Lower leg skin (tissue), 4 donors: ENCODE measurements at regions not wholly inside any gene's neighbourhood (a gene's known extent, or its start where the extent isn't known, plus 50 kb on each side); places are given as distances from the start of the nearest gene placed in this dataset.

ENCODE experiments used
- DNase-seq, 2 donors: peaks; one replicate each; pipeline ENCODE4 v3.0.0-alpha.2; 2019; ENCODE audit warnings: low spot score in 2 of 2
- H3K4me3 ChIP-seq: fragments of 200-600 bp; sonication (generic); 2 replicates; pipeline ENCODE4 v1.5.1; 2017; ENCODE audit warnings: mild to moderate bottlenecking, low read depth; ENCODE audit not compliant: poor library complexity, severe bottlenecking
- POLR2A ChIP-seq, 2 donors: fragments of 450-650 bp; IDR thresholded peaks; one replicate each; pipeline ENCODE4 v1.6.1; 2016 to 2017; ENCODE audit warnings: antibody characterized with exemption in 2 of 2, mild to moderate bottlenecking in 1 of 2, moderate library complexity in 1 of 2
- WGBS, 2 donors: methylation state at CpG; one replicate each; pipeline ENCODE4 v1.1.5; 2018; 5-methylcytosine and 5-hydroxymethylcytosine counted together
- intact Hi-C: fragments of 100-400 bp; cut with DNase I; formaldehyde crosslinking; loops from one replicate; pipeline ENCODE4 v1.15.0; 2023; ENCODE audit warnings: low total_unique reads
- TF ChIP-seq, protein P1 (sequence below), 3 donors: fragments of 450-650 bp; IDR thresholded peaks; one replicate each; pipeline ENCODE4 v1.5.1; 2016; ENCODE audit warnings: antibody characterized with exemption in 3 of 3, mild to moderate bottlenecking in 3 of 3, moderate library complexity in 2 of 3

DNA sequence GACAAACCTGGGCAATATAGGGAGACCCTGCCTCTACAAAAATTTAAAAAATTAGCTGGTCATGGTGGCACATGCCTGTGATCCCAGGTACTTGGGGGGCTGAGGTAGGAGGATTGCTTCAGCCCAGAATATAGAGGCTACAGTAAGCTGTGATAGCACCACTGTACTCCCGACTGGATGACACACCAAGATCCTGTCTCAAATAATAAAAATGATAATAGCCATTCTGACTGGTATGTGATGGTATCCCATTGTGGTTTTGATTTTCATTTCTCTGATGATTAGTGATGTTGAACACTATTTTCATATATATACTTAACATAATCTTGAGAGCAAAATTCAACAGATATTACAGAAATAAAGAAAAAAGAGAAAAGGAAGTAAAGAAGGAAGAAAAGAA lies 1491.0 kb upstream of the PIK3C3 start:
- no peak for DNase-seq
- 77 to 82% methylated on average over 1 of the region's 1 CpG for WGBS, 2 donors
- intact Hi-C loops, result no loop called here
- TF ChIP-seq POLR2A (IDR thresholded peaks at IDR 0.05), result no peak
- TF ChIP-seq, protein P1, sequence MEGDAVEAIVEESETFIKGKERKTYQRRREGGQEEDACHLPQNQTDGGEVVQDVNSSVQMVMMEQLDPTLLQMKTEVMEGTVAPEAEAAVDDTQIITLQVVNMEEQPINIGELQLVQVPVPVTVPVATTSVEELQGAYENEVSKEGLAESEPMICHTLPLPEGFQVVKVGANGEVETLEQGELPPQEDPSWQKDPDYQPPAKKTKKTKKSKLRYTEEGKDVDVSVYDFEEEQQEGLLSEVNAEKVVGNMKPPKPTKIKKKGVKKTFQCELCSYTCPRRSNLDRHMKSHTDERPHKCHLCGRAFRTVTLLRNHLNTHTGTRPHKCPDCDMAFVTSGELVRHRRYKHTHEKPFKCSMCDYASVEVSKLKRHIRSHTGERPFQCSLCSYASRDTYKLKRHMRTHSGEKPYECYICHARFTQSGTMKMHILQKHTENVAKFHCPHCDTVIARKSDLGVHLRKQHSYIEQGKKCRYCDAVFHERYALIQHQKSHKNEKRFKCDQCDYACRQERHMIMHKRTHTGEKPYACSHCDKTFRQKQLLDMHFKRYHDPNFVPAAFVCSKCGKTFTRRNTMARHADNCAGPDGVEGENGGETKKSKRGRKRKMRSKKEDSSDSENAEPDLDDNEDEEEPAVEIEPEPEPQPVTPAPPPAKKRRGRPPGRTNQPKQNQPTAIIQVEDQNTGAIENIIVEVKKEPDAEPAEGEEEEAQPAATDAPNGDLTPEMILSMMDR (IDR thresholded peaks at IDR 0.05), result no peak
- H3K4me3 ChIP-seq, result no peak overlapping the region

DNA sequence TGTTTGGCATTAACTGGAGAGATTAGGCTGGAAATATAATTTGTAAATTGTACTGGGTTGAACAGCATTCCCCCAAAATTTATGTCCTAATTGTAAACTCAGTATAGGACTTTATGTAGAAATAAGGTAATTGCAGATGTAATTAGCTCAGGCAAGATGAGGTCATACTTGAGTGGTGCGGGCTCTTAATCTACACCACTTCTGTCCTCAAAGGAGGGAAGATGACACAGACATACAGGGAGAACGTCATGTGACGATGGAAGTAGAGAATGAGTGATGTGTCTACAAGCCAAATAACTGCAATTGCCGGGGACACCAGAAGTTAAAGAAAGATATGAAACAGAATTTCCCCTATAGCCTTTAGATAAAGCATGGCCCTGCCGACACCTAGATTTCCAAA lies 1501.1 kb upstream of the PIK3C3 start:
- DNase-seq, result no peak
- 89 to 92% methylated on average over 5 of the region's 5 CpGs for WGBS, 2 donors
- H3K4me3 ChIP-seq, result no peak overlapping the region
- intact Hi-C loops, result no loop called here
- TF ChIP-seq, protein P1 (IDR thresholded peaks at IDR 0.05), result no peak

DNA sequence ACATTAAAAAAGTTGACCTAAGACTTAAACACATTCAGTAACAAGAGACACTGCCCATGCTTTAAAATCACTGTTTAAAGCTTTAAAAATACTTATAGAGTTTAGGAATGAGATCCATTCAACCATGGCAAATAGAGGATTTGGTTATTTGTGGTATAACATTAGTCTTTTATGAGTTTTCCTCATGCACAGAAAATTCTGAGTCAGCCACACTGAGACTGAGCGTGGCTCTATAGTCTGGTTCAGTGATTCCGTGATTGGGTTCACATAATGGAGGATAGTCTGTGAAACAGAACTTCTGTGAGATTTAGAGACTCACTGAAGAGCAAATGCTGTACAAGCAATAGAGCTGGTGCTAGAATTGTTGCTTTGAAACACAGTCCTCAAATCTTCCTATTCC lies 1502.4 kb upstream of the PIK3C3 start:
- 81 to 92% methylated on average over 2 of the region's 2 CpGs for WGBS, 2 donors
- TF ChIP-seq, protein P1 (IDR thresholded peaks at IDR 0.05), result no peak
- TF ChIP-seq POLR2A (IDR thresholded peaks at IDR 0.05), result no peak
- DNase-seq, result no peak
- intact Hi-C loops, result no loop called here
- H3K4me3 ChIP-seq, result no peak overlapping the region

DNA sequence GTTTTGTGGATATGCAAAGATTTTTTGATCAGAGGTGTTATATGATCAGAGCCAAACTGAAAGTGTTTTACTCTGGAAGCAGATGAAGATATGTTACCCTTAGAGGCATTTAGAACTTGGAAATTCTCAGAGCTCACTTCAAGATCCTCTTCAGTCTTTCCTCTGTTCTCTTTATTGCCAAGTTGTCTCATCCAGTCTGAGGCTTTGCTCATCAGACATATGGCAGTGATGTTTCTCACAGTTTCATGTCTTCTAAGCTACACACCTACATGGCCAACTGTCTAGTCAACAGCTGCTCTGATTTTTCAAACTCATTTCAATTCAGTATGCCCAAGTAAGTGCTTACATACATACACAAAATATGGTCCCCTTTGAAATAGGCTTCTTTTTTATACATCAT lies 1504.3 kb upstream of the PIK3C3 start:
- no peak for TF ChIP-seq POLR2A (IDR thresholded peaks at IDR 0.05)
- TF ChIP-seq, protein P1 (IDR thresholded peaks at IDR 0.05), result no peak
- intact Hi-C loops, result no loop called here
- H3K4me3 ChIP-seq, result no peak overlapping the region
- DNase-seq, result no peak

DNA sequence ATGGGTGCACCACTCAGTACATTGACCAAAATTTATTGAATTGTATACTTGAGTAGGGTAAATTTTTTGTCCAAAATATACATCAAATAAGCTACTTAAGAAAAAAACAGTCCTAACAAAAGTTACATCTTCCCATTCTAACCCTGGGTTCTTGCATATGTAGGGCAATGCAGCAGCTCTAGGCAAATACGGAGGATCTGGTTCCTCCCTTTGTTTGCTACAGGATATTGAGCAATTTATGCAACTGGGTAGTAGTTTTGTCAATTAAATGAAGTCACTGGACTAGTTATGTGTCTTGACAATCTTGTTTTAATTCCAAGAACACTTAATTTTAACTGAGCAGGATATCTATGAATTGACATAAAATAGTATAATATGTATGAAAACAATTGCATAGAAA lies 1507.2 kb upstream of the PIK3C3 start:
- no peak for DNase-seq
- TF ChIP-seq, protein P1 (IDR thresholded peaks at IDR 0.05), result no peak
- no peak for TF ChIP-seq POLR2A (IDR thresholded peaks at IDR 0.05)
- 50 to 58% methylated on average over 1 of the region's 1 CpG for WGBS, 2 donors
- no peak overlapping the region for H3K4me3 ChIP-seq
- intact Hi-C loops, result no loop called here

GRCh38 chr18:40440088-40440487 lies 1514.9 kb upstream of the PIK3C3 start:
- no peak for DNase-seq
- intact Hi-C loops, result no loop called here
- TF ChIP-seq POLR2A (IDR thresholded peaks at IDR 0.05), result no peak
- TF ChIP-seq, protein P1 (IDR thresholded peaks at IDR 0.05), result no peak
- 87 to 92% methylated on average over 7 of the region's 7 CpGs for WGBS, 2 donors
- H3K4me3 ChIP-seq, result no peak overlapping the region
